Panc1 (cell line): ENCODE measurements at regions not wholly inside any gene's neighbourhood (a gene's known extent, or its start where the extent isn't known, plus 50 kb on each side); places are given as distances from the start of the nearest gene placed in this dataset.

Experiments
- ATAC-seq: fragments of 200-7000 bp; cut with Tn5 transposase; 2 replicates; pipeline ENCODE4 v1.9.1; 2020; ENCODE audit warnings: mild to moderate bottlenecking, moderate library complexity
- BruUV-seq: library from RNA; stranded (reverse); fragments of 400-500 nt; replicated peaks from 2 replicates; lab custom pipeline; 2021; lab: Mats Ljungman, UMichigan
- CTCF ChIA-PET: fragments of 300-600 bp; sonication (Branson Sonifier 250); formaldehyde crosslinking; loops from one replicate; lab custom pipeline; 2022; ENCODE audit warnings: antibody characterized with exemption; lab: Charles Lee
- POLR2A ChIA-PET: fragments of 300-600 bp; sonication (Branson Sonifier 250); formaldehyde crosslinking; loops from one replicate; lab custom pipeline; 2022; ENCODE audit warnings: antibody characterized with exemption; lab: Charles Lee
- DNase-seq: peaks from one replicate; pipeline ENCODE4 v3.0.0-alpha.2; 2010; ENCODE audit warnings: low read depth, low spot score
- H3K27ac ChIP-seq: 2 replicates; pipeline ENCODE4 v1.5.1; 2011; ENCODE audit warnings: mild to moderate bottlenecking, low read length, inconsistent platforms
- H3K27me3 ChIP-seq: fragments of 200-500 bp; sonication (Bioruptor generic); 2 replicates; pipeline ENCODE4 v1.6.0; 2014; ENCODE audit warnings: low read length, inconsistent platforms; ENCODE audit not compliant: control insufficient read depth, insufficient read depth
- H3K36me3 ChIP-seq: fragments of 200-500 bp; sonication (Bioruptor generic); 2 replicates; pipeline ENCODE4 v1.5.1; 2014; ENCODE audit warnings: inconsistent platforms, mild to moderate bottlenecking, low read length, moderate library complexity; ENCODE audit not compliant: control insufficient read depth, insufficient read depth
- H3K4me1 ChIP-seq: 2 replicates; pipeline ENCODE4 v1.5.1; 2011; ENCODE audit warnings: inconsistent platforms, mild to moderate bottlenecking, low read length, moderate library complexity; ENCODE audit not compliant: control insufficient read depth, insufficient read depth
- H3K4me3 ChIP-seq, 2 experiments: 2 replicates each; pipeline ENCODE4 v1.5.1; 2011 to 2012; ENCODE audit warnings: low read depth in 2 of 2, low read length in 2 of 2, mild to moderate bottlenecking in 2 of 2, inconsistent platforms in 1 of 2, moderate library complexity in 1 of 2
- H3K9me3 ChIP-seq: fragments of 200-500 bp; sonication (Bioruptor generic); 2 replicates; pipeline ENCODE4 v1.5.1; 2014; ENCODE audit warnings: low read depth, mild to moderate bottlenecking, inconsistent platforms, low read length, moderate library complexity; ENCODE audit not compliant: control insufficient read depth, insufficient read depth
- CTCF ChIP-seq: fragments of 450-650 bp; IDR thresholded peaks from 2 replicates; pipeline ENCODE4 v1.5.1; 2017; ENCODE audit warnings: mild to moderate bottlenecking
- POLR2AphosphoS5 ChIP-seq: IDR thresholded peaks from 2 replicates; pipeline ENCODE4 v1.6.1; 2012; ENCODE audit warnings: mild to moderate bottlenecking, low read depth, low read length, moderate library complexity
- SIN3A ChIP-seq: IDR thresholded peaks from 2 replicates; pipeline ENCODE4 v1.6.1; 2012; ENCODE audit warnings: low read depth, mild to moderate bottlenecking, low read length, moderate library complexity, borderline replicate concordance; ENCODE audit not compliant: insufficient read depth
- TCF7L2 ChIP-seq: IDR thresholded peaks from 2 replicates; pipeline ENCODE4 v1.6.1; 2011; ENCODE audit warnings: mild to moderate bottlenecking, low read depth, low read length, inconsistent platforms
- in situ Hi-C: cut with HindIII; loops from 2 replicates; pipeline ENCODE4 v1.10.0; 2016; ENCODE audit warnings: low sequenced_read_pairs, low pct_unique_long_range_greater_than_20kb
- intact Hi-C: fragments of 100-400 bp; cut with micrococcal nuclease; formaldehyde crosslinking; loops from one replicate; pipeline ENCODE4 v1.10.0; 2022; ENCODE audit not compliant: unreplicated experiment
- TF ChIP-seq, protein P1 (sequence below), 2 experiments: IDR thresholded peaks; 2 replicates each; pipeline ENCODE4 v1.6.1; 2011 to 2012; ENCODE audit warnings: low read depth in 2 of 2, control low read depth in 1 of 2, low read length in 1 of 2, mild to moderate bottlenecking in 1 of 2, moderate library complexity in 1 of 2; ENCODE audit not compliant: insufficient read depth in 1 of 2

DNA sequence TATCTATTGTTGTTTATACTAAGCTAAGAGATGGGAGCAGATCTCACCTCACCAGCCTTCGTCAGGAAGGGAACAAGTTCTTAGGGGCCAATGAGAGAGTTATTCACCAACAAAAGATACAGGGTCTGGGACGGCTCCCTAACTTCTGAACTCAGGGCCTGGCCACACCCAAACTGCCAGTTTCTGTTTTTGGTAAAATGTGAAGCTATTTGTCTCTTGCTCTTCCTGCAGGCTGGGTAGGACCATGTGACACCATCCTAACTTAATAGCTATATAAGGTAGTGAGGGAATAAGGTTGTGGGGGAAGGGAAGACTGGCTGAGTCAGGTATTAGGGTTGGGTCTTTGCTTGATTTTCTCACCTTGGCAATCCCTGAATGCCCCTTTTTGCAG, 480.5 kb downstream of the KDM4C start:
- Histone ChIP-seq H3K27ac (no peak overlapping the region), H3K27me3 (no peaks in the 10 kb centered on the region), H3K9me3 (no peaks in the 10 kb centered on the region), H3K36me3 (no peaks in the 10 kb centered on the region), H3K4me3 (no peak overlapping the region), H3K4me1 (no peaks in the 10 kb centered on the region)
- TF ChIP-seq SIN3A: no peak
- TF ChIP-seq, protein P1, sequence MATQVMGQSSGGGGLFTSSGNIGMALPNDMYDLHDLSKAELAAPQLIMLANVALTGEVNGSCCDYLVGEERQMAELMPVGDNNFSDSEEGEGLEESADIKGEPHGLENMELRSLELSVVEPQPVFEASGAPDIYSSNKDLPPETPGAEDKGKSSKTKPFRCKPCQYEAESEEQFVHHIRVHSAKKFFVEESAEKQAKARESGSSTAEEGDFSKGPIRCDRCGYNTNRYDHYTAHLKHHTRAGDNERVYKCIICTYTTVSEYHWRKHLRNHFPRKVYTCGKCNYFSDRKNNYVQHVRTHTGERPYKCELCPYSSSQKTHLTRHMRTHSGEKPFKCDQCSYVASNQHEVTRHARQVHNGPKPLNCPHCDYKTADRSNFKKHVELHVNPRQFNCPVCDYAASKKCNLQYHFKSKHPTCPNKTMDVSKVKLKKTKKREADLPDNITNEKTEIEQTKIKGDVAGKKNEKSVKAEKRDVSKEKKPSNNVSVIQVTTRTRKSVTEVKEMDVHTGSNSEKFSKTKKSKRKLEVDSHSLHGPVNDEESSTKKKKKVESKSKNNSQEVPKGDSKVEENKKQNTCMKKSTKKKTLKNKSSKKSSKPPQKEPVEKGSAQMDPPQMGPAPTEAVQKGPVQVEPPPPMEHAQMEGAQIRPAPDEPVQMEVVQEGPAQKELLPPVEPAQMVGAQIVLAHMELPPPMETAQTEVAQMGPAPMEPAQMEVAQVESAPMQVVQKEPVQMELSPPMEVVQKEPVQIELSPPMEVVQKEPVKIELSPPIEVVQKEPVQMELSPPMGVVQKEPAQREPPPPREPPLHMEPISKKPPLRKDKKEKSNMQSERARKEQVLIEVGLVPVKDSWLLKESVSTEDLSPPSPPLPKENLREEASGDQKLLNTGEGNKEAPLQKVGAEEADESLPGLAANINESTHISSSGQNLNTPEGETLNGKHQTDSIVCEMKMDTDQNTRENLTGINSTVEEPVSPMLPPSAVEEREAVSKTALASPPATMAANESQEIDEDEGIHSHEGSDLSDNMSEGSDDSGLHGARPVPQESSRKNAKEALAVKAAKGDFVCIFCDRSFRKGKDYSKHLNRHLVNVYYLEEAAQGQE (IDR thresholded peaks at IDR 0.05; ENCODE audit: insufficient read depth in 1 of 2, low read depth in 2 of 2, low read length in 1 of 2): no peak
- TF ChIP-seq CTCF: no peak
- no peak for TF ChIP-seq TCF7L2
- no peak for TF ChIP-seq POLR2AphosphoS5
- CTCF ChIA-PET: no interaction called here
- in situ Hi-C loops: no loop called here
- POLR2A ChIA-PET: no interaction called here
- ATAC-seq (no peak), DNase-seq (no peak)
- intact Hi-C loops: no loop called here
- BruUV-seq: no TSS peak

DNA sequence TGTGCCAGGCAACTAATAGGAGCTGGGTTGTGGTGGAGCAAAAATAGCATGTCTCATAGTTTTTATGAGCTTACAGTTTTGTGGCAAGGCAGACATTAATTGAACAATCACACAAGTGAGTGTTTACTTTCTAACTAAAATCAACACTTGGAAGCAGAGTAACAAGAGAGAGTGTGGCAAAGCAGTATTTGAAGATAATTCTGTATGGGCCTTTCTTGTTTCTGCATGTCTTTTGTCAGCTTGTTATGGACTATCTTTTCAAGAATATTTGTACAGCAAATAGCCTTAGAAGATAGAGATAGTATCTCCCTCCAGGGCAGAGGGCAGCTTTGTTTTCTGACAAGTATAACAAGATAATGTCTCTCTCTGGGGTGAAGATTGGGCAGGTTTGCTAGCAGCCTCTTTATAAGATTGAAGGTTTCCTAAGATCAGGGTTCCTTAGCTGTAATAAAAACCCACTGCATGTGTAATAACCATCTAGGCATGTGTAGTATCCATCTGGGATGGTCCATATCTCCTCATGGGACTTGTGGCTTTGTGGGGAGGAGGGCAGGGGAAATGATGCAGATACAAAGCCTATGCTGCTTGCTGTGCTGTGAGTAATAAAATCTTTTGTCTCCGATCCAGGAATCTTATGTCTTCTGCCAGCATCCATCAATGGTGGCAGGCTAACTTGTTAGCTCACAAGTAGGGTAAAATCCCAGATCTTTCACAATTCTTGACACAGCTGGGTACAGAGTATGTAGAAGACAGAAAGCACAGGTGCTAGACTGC, 479.9 kb downstream of the KDM4C start:
- H3K4me3 ChIP-seq: no peak overlapping the region
- H3K4me1 ChIP-seq: no peaks in the 10 kb centered on the region
- intact Hi-C loops: no loop called here
- no peak overlapping the region for H3K27ac ChIP-seq
- ChIA-PET CTCF (no interaction called here), POLR2A (no interaction called here)
- H3K9me3 ChIP-seq: no peaks in the 10 kb centered on the region
- ATAC-seq (no peak), DNase-seq (no peak)
- H3K27me3 ChIP-seq: no peaks in the 10 kb centered on the region
- BruUV-seq: no TSS peak
- in situ Hi-C loops: no loop called here
- TF ChIP-seq SIN3A (no peak), POLR2AphosphoS5 (no peak)
- no peaks in the 10 kb centered on the region for H3K36me3 ChIP-seq

DNA sequence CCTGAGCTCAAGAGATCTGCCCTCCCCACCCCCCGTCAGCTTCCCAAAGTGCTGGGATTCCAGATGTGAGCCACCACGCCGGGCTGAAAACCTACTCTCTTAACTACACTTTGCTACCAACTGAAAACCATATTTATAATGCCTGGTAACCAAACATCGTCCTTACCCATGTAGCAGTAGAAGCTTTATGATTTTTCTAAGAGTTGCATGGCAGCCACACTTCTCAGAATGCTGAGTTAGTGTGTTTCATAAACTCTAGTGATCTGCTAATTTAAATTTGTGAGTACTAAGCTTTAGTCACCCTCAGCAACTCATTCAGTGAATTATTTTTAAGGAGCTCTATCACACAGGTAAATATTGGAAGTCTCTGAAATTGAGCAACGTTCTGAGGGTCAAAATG, 478.4 kb downstream of the KDM4C start:
- BruUV-seq: no TSS peak
- Histone ChIP-seq H3K4me1 (no peaks in the 10 kb centered on the region), H3K4me3 (no peak overlapping the region), H3K36me3 (no peaks in the 10 kb centered on the region), H3K9me3 (no peaks in the 10 kb centered on the region), H3K27me3 (no peaks in the 10 kb centered on the region), H3K27ac (no peak overlapping the region)
- CTCF ChIA-PET: no interaction called here
- ATAC-seq: no peak
- DNase-seq: no peak
- POLR2A ChIA-PET: interaction anchor here (0.6 kb wide), 1 partner anchor 300 kb away, joined by 3 read pairs; no protein-coding TSS in a partner anchor
- TF ChIP-seq, protein P1 (IDR thresholded peaks at IDR 0.05; ENCODE audit: insufficient read depth in 1 of 2, low read depth in 2 of 2, low read length in 1 of 2): no peak
- no peak for TF ChIP-seq SIN3A
- TF ChIP-seq CTCF: no peak
- no peak for TF ChIP-seq POLR2AphosphoS5
- no peak for TF ChIP-seq TCF7L2
- in situ Hi-C loops (no loop called here), intact Hi-C loops (no loop called here)
